GM18508 (cell line): ENCODE measurements at regions not wholly inside any gene's neighbourhood (a gene's known extent, or its start where the extent isn't known, plus 50 kb on each side); places are given as distances from the start of the nearest gene placed in this dataset.

Experiments used
- ATAC-seq: cut with Tn5 transposase; IDR thresholded peaks from one replicate; pipeline ENCODE4 v1.9.1; 2021; ENCODE audit warnings: moderate number of reproducible peaks; ENCODE audit not compliant: insufficient read depth, unreplicated experiment

GRCh38 chr11:119550053-119550752 lies 127.2 kb upstream of the THY1 start:
- no peak for ATAC-seq

- no peak for ATAC-seq
These were observed 124.5 kb upstream of the THY1 start for GRCh38 chr11:119547511-119547910.

- no peak for ATAC-seq
These were observed 123.3 kb upstream of the THY1 start for GRCh38 chr11:119545978-119546915.

GRCh38 chr11:119540370-119541125 lies 117.6 kb upstream of the THY1 start:
- ATAC-seq: no peak

- ATAC-seq: no peak
These were observed 116.6 kb upstream of the THY1 start for GRCh38 chr11:119539583-119539982.

- ATAC-seq: no peak
These were observed 115.8 kb upstream of the THY1 start for GRCh38 chr11:119538753-119539152.

- no peak for ATAC-seq
These were observed 114.6 kb upstream of the THY1 start for GRCh38 chr11:119537306-119538253.

- no peak for ATAC-seq
These were observed 113.8 kb upstream of the THY1 start for GRCh38 chr11:119536801-119537200.

- no peak for ATAC-seq
These were observed 111.2 kb upstream of the THY1 start for GRCh38 chr11:119533921-119534736.

- ATAC-seq: no peak
These were observed 110.5 kb upstream of the THY1 start for GRCh38 chr11:119533462-119533861.

GRCh38 chr11:119532551-119532950 lies 109.6 kb upstream of the THY1 start:
- ATAC-seq: no peak

GRCh38 chr11:119531623-119532022 lies 108.7 kb upstream of the THY1 start:
- ATAC-seq: no peak

- no peak for ATAC-seq
These were observed 108.1 kb upstream of the THY1 start for GRCh38 chr11:119531056-119531455.

GRCh38 chr11:119530509-119530908 lies 107.5 kb upstream of the THY1 start:
- ATAC-seq: no peak

- no peak for ATAC-seq
These were observed 107.0 kb upstream of the THY1 start for GRCh38 chr11:119529936-119530335.

- ATAC-seq: no peak
These were observed 106.3 kb upstream of the THY1 start for GRCh38 chr11:119529063-119529845.

- no peak for ATAC-seq
These were observed 102.9 kb upstream of the THY1 start for GRCh38 chr11:119525867-119526196.

GRCh38 chr11:119525180-119525866 lies 102.4 kb upstream of the THY1 start:
- no peak for ATAC-seq
